Myocyte (in vitro differentiated cells): ENCODE measurements at regions not wholly inside any gene's neighbourhood (a gene's known extent, or its start where the extent isn't known, plus 50 kb on each side); places are given as distances from the start of the nearest gene placed in this dataset.

ENCODE experiments used
- DNase-seq: peaks from one replicate; pipeline ENCODE4 v3.0.0-alpha.2; 2012; ENCODE audit warnings: low read depth

- no peak for DNase-seq
Measured at GRCh38 chr15:58235961-58236360, 97.8 kb downstream of the AQP9 start.

GRCh38 chr15:58240191-58240932 is 102.2 kb downstream of the AQP9 start:
- DNase-seq = peak; percentile 84

DNA sequence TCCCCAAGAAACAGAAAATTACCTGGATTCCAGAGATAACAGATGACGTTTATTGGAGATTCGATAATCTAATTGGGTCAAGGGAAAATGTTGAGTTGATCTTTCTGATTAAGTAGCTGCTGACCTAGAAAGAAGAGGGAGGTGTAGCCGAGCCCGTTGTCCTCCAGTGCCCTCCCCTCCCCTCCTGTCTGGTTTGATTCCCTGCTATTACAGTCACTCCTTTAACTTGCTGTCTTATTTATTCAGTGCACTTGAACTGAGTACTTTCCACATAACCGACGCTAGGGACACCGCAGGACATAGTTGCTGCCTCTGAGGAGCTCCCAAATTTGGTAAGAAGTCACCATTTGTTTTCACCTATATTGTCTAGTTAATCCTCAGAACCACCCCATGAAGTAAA is 103.7 kb downstream of the AQP9 start:
- peak; percentile 22 for DNase-seq

GRCh38 chr15:58243070-58243469 is 104.9 kb downstream of the AQP9 start:
- DNase-seq = no peak

GRCh38 chr15:58244536-58244935 is 106.4 kb downstream of the AQP9 start:
- peak; percentile 67 for DNase-seq

GRCh38 chr15:58246041-58246440 is 107.9 kb downstream of the AQP9 start:
- no peak for DNase-seq

DNA sequence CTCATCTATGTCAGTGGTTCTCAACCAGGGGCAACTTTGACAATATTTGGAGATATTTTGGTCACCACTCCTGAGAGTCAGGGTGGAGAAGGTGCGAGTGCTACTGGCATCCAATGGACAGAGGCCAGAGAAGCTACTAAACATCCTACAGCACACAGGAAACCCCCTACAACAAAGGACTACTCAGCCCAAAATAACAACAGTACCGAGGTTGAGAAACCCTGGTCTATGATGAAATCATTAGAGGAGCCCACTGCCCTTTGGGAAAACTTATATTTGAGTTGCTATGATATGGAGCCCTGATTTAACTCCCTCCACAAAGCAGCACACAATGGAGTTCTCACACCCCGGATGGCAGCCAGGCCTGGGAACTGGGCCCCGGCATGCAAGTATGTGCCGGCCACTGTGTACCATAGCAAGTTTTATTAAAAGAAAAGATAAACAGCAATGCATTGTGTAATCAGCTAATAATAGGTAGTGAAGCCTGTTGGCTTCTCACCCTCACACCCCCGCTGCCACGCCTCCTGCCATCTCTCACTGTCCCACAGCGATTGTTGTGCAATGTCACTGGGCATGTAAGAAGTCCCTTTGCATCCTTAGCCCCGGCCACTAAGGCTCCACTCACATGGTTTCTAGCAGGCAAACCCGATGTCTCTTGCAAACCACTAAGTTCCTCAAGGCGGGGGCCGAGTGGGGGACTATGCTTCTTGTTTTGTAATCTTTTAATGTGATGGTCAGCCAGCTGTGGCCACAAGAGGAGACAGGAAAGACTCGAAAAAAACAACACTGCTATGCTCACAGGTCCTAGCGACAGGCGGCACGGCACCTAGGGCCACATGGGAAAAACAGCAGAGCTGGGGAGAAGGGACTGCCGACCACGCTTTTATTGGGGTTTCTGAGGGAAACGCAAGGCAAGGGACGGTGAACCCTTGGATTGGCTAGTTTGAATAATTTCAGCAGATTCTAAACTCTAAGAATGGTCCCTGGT is 110.0 kb downstream of the AQP9 start:
- DNase-seq = peak; percentile 72

DNA sequence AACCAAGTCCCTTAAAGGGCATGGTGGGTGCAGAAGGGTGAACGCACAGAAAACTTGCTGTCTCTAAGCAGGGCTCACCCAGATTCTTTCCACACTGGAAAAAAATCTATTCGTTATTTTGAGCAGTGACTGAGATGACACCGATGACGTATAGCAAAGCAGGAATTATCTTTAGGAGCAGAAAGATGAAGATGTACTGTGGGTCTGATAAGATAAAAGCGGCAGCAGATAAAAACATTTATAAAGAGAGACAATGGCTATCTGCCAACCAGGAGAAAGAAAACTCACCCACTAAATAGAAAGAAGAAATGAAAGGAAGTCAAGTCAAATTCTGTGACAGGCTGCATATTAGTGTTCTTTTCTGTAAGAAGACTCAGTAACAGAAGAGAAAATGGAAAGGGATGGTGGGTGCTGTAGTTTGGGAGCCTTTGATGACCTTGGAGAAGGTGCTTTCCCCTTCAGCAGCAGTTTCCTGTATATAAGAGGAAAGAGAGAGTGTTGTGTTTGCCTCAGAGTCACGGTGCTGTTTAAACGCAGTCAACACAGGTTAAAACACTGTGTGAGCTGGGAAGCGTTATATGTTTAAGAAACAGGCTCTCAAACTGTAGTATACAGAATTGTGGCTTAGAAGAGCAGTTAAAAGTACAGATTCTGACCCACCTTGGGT is 111.6 kb downstream of the AQP9 start:
- no peak for DNase-seq

- no peak for DNase-seq
Measured at GRCh38 chr15:58252586-58253323, 114.6 kb downstream of the AQP9 start.

DNA sequence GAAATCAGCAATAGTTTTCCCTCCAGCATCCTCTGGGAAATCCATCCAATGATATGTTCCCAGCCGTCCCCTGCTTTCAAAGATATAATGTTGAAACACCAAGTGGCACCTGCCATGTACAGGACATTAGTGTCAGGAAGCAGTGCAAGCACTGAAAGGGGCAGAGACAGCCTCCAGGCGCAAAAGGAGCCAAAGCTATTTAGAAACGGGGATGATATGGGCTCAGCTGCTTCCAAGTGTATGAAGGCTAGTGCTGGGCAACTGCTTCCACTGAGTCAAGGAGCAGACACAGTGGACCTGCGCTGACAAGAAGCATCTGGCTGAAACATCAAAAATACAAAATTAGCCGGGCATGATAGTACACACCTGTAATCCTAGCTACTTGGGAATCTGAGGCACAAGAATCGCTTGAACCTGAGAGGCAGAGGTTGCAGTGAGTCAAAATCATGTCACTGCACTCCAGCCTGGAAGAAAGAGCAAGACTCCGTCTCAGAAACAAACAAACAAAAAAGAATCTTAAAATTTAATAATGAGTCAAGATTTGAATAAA is 119.7 kb downstream of the AQP9 start:
- DNase-seq = no peak

DNA sequence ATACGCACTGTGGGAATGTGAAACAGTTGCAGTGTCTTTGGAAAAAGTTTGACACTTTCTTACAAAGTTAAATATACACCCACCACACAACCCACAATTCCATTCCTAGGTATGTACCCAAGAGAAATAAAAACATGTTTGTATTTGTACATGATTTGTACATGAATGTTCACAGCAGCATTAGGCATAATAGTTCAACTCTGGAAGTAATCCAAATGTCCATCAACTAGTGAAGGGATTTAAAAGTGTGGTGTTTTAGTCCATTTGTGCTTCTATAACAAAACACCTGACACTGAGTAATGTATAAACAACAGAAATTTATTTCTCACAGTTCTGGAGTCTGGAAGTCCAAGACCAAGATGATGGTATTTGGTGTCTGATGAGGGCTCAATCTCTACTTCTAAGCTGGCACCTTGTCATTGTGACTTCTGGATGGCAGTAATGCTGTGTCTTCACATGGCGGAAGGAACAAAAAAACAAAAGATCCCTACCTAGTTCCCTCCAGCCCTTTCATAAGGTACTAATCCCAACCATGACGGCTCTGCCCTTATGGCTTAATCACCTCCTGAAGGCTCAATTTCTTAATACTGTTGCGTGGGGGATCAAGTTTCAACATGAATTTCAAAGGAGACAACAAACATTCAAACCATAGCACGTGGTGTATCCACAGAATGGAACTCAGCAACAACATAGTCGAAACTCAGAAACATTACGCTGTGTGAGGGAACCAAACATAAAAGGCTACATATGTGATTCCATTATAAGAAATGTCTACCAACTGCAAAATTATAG is 120.5 kb downstream of the AQP9 start:
- peak; percentile 23 for DNase-seq

GRCh38 chr15:58260205-58260724 is 122.1 kb downstream of the AQP9 start:
- DNase-seq = peak; percentile 46

DNA sequence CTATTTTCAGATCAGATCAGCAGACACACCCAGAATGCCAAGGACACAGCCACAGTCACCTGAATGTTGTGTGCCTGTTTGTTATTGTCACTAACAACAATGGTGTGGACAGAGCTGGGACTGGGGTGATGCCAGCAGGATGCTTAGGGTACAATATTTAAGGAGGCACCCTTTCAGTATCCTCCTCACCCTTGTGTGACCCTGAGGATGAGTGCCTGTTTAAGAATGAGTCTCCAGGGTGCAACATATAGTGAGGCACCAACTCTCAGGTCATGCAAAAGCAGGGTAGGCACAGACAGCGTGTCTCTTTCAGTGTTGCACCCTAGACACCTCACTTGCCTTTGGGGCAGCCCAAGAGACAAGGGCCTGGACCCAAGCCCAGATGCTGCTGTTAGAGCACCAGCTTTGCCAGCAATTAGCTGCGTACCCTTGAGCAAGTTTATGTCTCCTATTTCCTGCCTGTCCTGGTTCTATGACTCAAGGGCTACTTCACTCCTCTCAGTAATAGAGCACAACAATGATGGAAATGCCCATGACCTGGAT is 122.6 kb downstream of the AQP9 start:
- peak; percentile 58 for DNase-seq

- no peak for DNase-seq
Measured at GRCh38 chr15:58261368-58261767, 123.2 kb downstream of the AQP9 start.

DNA sequence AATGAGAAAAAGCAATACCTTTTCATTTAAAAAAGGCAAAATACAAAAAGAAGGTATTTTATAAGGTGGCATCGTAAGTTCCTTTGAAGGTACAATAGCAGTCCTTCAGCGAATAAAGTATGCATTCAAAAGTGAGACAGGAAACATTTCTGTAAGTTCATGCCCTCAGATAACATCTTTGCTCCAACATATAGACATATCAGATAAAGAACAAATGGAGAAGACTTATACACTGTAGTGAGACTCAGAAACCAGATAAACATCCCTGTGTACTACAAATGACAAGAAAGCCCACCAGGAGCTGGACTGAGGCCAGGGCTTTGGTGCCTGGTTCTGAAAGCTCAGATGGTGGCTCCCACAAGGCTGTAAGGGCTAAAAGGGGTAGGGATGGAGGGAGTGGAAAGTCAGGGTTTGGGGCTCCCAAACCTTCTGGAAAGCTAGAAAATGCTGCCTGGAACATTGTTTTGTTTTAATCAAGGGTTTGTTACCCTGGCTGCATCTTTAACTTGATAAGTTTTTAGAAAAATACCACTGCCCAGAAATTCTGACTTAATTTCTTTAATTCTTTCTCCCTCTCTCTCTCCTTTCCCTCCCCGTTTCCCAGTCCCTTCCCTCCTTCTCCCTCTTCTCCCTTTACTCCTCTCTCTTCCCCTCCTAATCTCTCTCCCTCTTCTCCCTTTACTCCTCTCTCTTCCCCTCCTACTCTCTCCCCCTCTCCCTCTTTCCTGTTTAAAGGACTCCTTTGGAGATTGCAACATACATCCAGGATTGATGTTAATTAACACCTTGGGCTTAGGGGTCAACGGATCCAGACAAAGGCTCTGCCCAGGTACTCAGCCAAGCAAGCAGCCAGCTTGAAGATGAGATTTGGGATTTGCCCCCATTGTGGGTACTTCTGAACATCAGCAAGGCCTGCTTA is 126.1 kb downstream of the AQP9 start:
- no peak for DNase-seq

GRCh38 chr15:58267051-58267450 is 128.9 kb downstream of the AQP9 start:
- DNase-seq = no peak

DNA sequence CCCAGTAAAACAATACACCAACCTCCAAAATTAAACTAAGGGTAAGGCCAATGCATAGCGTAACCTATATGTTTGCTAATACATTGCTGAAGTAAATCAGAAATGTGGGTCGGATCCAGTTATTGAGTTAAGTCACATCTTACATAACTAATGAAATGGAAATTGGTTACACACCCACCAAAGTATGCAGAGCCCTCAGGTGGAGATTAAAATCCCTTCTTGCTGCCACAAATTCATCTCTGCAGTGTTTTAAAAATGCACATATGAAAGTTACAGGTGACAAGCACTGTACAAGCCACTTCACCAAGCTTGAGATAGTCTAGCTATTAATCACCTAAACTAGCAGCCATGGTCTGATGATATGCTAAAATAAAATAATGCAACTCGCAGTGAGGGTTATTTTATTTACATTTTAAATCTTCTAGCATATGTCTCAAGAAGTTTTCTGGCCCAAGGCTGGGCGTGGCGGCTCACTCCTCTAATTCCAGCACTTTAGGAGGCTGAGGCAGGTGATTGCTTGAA is 130.6 kb downstream of the AQP9 start:
- DNase-seq = no peak
